Esophagus squamous epithelium (tissue), 4 donors: ENCODE measurements at regions not wholly inside any gene's neighbourhood (a gene's known extent, or its start where the extent isn't known, plus 50 kb on each side); places are given as distances from the start of the nearest gene placed in this dataset.
"Not testable (repeated sequence)": the region's sequence is repeated elsewhere in the genome, so short reads cannot be mapped to it uniquely, and the experiment has no call there.

Experiments used
- CTCF ChIP-seq, 6 experiments: fragments of 450-650 bp in 4 of 6; fragments of 200-600 bp in 2 of 6; sonication (generic) in 2 of 6; IDR thresholded peaks; one replicate each; pipeline ENCODE4 v1.5.1; 2016 to 2019; ENCODE audit warnings: antibody characterized with exemption in 6 of 6, mild to moderate bottlenecking in 4 of 6, moderate library complexity in 4 of 6
- POLR2A ChIP-seq, 4 donors: fragments of 450-650 bp; IDR thresholded peaks; one replicate each; pipeline ENCODE4 v1.6.1; 2017; ENCODE audit warnings: antibody characterized with exemption in 4 of 4, mild to moderate bottlenecking in 4 of 4, moderate library complexity in 3 of 4

- TF ChIP-seq CTCF, POLR2A (IDR thresholded peaks at IDR 0.05): not testable (repeated sequence)
Measured at GRCh38 chr2:87258887-87259286, 237.2 kb upstream of the PLGLB1 start.
